Middle frontal gyrus (tissue), 1 donor: ENCODE measurements at regions not wholly inside any gene's neighbourhood (a gene's known extent, or its start where the extent isn't known, plus 50 kb on each side); places are given as distances from the start of the nearest gene placed in this dataset.

Experiments
- DNase-seq: peaks from one replicate; pipeline ENCODE4 v3.0.0-alpha.2; 2015; ENCODE audit warnings: low spot score; ENCODE audit errors: extremely low spot score

- DNase-seq, result no peak
Measured at GRCh38 chr21:16625491-16625890, 887.4 kb upstream of the CXADR start.

- no peak for DNase-seq
Measured at GRCh38 chr21:16633831-16634459, 878.9 kb upstream of the CXADR start.

GRCh38 chr21:16634515-16634914 is 878.3 kb upstream of the CXADR start:
- DNase-seq, result no peak

- no peak for DNase-seq
Measured at GRCh38 chr21:16640297-16641027, 872.4 kb upstream of the CXADR start.

GRCh38 chr21:16642353-16642752 is 870.5 kb upstream of the CXADR start:
- no peak for DNase-seq

GRCh38 chr21:16644685-16645084 is 868.2 kb upstream of the CXADR start:
- DNase-seq, result no peak

- DNase-seq, result no peak
Measured at GRCh38 chr21:16650714-16651366, 862.0 kb upstream of the CXADR start.

GRCh38 chr21:16651956-16652355 is 860.9 kb upstream of the CXADR start:
- no peak for DNase-seq

- no peak for DNase-seq
Measured at GRCh38 chr21:16663436-16663835, 849.4 kb upstream of the CXADR start.

- DNase-seq, result no peak
Measured at GRCh38 chr21:16667395-16667794, 845.4 kb upstream of the CXADR start.

- DNase-seq, result no peak
Measured at GRCh38 chr21:16674949-16675348, 837.9 kb upstream of the CXADR start.

- no peak for DNase-seq
Measured at GRCh38 chr21:16676391-16676790, 836.5 kb upstream of the CXADR start.

- DNase-seq, result no peak
Measured at GRCh38 chr21:16678429-16679160, 834.2 kb upstream of the CXADR start.

GRCh38 chr21:16695074-16695473 is 817.8 kb upstream of the CXADR start:
- DNase-seq, result no peak

- no peak for DNase-seq
Measured at GRCh38 chr21:16707274-16707673, 805.6 kb upstream of the CXADR start.

- no peak for DNase-seq
Measured at GRCh38 chr21:16708101-16708835, 804.6 kb upstream of the CXADR start.

GRCh38 chr21:16709866-16710550 is 802.8 kb upstream of the CXADR start:
- DNase-seq, result no peak

GRCh38 chr21:16711757-16712156 is 801.1 kb upstream of the CXADR start:
- DNase-seq, result no peak

GRCh38 chr21:16713331-16714117 is 799.3 kb upstream of the CXADR start:
- DNase-seq, result no peak

GRCh38 chr21:16740511-16740910 is 772.3 kb upstream of the CXADR start:
- DNase-seq, result no peak
